HG02884 (cell line): ENCODE measurements at regions not wholly inside any gene's neighbourhood (a gene's known extent, or its start where the extent isn't known, plus 50 kb on each side); places are given as distances from the start of the nearest gene placed in this dataset.
"Not testable (repeated sequence)": the region's sequence is repeated elsewhere in the genome, so short reads cannot be mapped to it uniquely, and the experiment has no call there.

Source experiments
- ATAC-seq: cut with Tn5 transposase; IDR thresholded peaks from one replicate; pipeline ENCODE4 v1.9.1; 2021; ENCODE audit warnings: mild to moderate bottlenecking, moderate library complexity; ENCODE audit not compliant: unreplicated experiment

DNA sequence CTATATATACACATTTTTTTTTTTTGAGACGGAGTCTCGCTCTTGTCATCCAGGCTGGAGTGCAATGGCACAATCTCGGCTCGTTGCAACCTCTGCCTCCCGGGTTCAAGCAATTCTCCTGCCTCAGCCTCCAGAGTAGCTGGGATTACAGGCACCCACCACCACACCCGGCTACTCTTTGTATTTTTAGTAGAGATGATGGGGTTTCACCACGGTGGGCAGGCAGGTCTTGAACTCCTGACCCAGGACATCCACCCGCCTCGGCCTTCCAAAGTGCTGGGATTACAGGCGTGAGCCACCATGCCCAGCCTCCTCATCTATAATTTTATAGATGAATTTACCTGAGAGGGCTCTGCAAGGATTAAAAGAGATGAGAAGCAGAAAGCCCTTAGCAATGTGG lies 274.0 kb downstream of the FAM43A start:
- not testable (repeated sequence) for ATAC-seq

DNA sequence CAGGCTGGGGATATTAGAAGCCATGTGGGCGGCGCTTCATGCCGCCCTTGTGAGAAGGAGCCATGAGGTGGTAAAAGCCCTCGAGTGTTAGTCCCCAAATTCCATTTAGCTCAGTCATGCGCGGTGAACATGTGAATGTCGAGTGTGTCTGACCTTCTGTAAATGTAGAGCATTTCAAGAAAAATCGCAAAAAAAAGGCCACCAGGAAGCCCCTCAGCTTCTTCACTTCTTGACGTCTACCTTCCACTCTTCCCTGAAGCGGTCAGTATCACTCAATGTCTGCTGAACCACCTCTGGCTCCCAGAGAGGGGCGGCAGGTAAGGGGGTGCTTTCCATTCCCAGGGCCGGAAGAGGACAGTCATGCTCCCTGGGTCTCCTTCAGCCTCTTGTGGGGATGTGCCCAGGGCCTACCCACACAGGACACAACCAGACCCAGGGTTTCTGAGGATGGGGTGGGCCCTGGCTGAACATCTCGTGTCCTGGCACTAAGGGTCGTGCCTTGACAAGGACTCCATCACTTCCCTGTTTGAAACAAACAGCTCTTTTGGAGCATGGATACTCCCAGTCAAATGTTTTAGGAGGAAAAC lies 274.9 kb downstream of the FAM43A start:
- no peak for ATAC-seq

DNA sequence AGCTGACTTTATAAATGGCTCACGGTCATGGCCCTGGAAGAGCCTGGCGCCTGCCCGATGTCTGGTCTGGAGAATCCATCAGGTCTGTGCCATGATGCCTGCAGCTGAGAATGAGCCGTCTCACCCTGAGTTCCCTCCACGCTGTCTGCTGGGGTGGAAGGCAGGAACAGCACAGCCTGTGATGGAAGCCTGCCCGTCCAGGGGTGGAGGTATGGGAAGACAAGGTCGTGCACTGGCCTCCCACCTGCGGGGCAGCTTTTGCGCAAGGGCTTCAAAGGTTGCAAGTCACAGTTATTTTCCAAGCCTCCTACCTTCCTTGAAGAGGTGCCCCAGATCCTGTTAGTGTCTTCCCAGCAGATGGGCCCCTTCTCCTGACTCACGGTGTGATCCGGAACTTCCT lies 275.5 kb downstream of the FAM43A start:
- ATAC-seq: no peak

DNA sequence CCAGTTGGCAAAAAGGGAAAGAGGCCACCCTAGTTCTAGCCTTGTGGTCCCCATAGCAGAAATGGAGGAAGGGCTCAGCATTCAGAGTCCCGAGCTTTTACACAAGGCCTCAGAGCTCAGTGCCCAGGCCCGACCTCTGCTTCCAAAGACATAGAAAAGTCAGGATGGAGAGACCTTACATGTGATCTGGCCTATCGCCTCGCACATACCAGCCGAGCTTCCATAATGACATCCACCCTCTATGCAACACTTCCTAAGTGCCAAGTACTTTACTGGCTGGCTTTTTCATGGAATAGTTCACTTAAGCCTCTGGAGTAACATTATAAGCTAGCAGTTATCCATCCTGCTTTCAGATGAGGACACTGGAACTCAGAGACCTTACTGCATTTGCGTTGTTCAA lies 275.9 kb downstream of the FAM43A start:
- ATAC-seq: no peak

DNA sequence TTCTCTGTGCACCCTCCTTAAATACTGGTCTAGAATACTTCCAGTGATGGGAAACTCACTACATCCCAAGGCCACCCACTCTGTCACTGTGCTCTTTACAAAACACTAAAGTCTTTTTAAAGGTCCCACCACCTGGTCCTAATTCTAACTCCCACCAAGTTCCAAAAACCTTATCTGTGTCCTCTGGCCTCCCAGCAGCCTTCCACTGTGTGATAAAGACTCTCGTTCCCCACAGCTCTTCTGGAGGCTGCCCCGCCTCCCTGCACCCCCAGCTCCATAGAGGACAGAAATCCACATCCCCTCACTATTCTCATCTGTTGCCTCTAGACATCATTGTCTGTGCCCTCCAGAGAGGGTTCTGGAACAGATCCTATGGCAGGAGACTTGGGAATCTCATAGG lies 276.4 kb downstream of the FAM43A start:
- no peak for ATAC-seq

DNA sequence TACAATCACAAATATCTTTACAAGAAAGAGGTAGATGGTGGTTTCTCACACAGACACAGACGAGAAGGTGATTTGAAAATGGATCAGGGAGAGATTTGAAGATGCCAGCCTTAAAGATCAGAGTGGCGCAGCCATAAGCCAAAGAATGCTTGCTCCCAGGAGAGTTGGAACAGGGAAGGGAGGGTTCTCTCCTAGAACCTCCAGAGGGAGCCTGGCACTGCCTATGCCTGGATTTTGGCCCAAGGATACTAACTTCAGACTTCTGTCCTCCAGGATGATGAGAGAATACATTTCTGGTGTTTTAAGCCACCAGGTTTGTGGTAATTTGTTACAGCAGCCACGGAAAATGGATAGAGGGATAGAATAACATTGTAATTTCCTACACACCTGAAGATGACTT lies 279.1 kb downstream of the FAM43A start:
- ATAC-seq: no peak

DNA sequence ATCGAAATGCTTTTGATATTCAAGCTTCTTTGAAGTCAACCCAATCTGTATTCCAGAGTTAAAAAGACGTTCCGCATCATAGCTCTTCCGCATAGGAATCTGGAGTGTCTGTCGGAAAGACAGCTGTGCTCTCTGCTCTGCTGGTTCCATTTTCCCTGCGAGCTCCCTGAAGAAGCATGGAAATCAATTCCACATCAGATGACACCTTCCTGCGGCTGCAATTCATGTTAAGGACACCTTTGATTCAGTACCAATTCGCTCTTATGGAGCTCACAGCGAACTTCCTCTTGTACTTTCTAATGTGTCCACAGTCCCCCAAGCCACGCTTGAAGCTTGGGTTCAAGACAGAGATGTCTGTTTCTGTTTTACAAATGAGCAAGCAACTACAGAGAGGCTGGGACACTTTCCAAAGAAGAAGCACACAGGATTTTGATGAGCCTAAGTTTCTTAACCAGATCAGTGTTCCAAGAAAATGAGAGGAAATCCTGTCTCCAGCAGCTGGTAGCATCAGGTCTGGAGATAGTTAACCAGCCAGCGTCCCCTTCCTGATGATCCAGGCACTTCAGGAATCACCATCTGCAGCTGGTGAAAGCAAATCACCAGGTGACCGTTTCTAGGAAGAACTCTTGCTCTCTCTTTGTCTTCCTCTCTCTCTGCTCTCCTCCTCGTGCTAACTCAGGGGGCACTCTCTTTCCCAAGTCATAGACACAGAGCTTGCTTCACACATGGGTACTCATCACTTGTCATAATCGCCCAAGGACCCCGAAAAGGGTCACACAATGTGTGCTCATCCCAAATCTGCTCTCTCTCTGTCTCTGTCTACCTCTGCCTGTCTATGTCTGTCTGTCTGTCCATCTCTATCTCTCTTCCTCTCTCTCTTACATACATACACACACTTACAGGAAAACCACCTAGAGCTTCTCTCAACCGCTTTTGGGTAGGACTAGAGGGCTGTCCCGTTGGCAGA lies 281.8 kb downstream of the FAM43A start:
- ATAC-seq: no peak

DNA sequence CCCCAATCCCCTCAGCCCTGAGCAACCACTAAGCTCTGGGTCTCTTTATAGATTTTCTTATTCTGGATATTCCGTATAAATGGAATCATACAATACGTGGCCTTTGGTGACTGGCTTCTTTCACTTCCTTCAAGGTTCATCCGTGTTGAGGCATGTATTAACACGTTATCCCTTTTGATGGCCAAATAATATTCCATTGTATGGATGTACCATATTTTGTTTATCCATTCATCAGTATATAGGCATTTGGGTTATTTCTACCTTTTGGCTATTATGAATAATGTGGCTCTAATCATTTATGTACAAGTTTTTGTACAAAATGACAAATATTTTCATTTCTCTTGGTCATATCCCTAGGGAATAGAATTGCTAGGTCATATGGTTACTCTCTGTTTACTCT lies 284.4 kb downstream of the FAM43A start:
- no peak for ATAC-seq

DNA sequence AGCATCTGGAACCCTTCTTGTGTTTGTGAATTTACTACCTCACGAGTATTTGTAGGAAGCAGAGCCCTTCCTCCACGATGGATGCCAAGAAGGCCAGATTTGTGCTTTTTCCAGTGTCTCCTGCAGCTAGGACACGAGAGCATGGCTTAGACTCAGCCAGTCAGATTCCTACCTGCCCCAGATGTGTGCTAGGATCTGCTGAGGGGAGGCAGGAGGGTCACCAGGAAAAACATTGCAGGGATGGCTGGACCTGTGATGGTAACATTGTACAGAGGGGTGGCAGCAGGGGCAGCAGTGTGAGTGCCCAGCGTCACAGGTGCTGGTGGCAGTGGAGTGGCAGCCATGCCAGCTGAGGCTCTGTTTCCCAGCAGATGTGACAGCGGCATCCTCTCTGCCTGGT lies 285.3 kb downstream of the FAM43A start:
- ATAC-seq: no peak

DNA sequence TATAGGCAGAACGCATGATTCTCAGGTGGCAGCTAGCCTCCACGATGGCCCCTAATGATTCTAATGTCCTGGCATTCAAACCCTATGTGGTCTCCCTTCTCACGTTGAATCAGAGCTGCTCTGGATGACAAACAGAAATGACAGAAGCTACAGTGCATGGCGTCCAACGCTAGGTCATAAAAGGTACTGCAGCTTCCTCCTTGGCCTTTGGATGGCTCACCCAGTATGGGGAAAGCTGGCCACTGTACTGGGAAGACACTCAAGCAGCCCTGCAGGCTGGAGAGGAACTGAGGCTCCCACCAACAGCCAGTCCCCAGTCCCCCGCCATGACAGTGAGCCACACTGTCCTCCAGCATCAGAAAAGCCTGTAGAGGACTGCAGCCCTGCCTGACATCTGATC lies 286.3 kb downstream of the FAM43A start:
- no peak for ATAC-seq

DNA sequence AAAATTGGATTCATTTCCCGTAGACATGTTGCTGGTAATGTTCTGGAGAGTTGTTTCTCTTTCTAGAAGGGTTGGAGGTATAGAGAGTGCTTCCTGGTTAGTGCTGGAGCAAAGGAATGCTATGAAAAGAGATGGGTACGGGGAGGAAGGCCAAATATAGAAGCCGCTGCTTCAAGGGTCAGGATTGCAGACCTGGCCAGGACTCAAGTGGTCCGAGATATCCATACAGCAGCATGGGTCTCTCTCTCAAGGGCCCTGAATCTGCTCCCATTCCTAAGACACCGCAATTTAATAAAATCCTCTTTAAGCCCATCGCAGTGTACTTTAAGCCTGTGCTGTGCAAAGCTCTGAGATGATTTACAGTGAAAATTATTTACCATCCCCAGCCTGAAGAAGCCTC lies 287.0 kb downstream of the FAM43A start:
- ATAC-seq: no peak

DNA sequence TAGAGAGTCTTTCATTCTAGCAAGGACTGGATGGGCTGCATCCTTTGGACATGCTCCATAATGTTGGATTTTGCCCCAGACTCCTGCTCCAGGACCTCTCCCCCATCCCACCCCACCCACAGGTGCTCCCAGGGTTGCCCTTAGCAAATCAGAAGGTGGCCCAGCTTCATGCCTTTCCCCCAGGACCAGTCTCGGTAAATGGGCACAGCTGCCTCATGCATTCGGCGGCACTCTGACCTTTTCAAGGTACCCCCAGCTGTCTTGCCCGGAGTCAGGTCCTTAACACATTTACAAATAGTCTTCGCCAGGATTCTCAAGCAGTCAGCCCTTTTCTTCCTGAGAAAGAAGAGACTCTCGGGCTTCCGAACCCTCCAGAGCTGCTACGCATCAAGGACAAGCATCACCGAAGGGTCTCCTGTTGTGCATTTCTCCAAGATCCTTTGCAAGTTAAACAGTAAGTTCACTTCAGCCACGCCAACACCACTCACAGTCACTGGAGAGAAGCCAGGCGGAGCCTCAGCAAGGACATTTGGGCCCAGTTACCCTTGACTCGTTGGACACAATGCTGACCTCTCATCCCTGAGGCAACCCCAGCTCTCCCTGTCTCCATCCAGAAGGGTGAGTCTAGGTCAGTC lies 287.8 kb downstream of the FAM43A start:
- ATAC-seq: no peak

DNA sequence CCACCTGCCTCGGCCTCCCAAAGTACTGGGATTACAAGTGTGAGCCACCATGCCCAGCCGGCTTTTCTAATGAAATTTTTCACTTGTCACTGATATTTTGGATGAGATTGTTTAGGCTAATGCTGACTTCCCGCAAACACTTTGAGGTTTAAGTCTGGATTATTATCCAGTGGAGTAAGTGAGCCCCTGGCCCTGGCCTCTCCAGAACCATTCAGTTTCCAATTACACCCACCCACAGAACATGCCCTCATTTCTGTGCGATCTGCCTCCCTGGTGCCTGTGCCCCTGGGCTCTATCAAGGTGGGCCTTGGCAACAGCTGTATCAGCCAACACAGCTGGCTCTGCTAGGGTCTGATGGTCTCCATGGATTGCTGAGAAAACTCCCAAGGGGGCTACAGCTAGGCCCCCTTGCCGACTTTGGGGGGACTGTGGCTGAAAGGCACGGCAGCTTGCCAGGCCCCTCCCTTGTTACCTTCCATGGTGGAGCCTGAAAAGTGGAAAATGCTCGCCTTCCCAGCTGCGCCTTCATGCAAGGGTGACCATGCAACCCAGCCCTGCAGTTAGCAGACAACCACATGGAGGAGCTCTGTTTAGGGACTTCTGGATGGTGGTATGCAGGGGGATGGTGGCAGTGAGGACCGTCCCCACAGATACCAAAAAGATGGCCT lies 288.9 kb downstream of the FAM43A start:
- no peak for ATAC-seq

DNA sequence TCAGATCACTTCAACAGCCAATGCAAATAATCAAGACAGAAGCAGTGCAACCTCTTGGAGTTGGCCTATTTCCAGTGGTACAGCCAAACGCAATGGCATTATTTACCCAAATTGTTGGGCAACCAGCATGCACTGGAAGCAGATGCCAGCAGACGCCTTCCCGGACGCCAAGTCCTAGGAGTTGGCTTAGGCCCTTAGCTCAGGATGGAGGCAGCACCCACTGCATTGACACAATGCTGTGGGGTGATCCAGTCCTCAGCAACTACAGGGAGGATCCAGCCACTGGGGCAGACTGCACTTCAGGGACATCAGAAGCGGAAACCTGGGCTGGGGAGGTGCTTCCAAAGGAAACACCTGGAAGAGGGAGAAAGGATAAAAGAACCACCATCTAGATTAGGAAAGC lies 290.4 kb downstream of the FAM43A start:
- no peak for ATAC-seq

DNA sequence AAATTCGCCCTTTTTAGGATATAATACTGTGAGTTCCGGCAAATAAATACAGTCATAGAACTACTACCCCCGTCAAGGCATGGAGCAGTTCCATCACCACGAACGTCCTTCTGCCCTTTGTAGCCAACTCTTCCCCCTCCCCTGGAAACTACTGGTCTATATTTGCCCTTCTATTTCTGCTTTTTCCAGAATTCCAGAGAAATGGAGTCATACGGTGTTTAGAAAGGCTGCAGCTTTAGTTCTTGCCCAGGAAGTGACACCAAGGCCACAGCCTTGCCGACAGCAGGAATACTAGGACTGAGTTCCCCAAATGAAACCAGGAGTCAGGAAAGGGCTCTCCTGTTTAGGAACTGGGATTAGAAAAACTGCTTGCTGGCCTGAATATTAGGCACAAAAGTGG lies 291.2 kb downstream of the FAM43A start:
- ATAC-seq: no peak

DNA sequence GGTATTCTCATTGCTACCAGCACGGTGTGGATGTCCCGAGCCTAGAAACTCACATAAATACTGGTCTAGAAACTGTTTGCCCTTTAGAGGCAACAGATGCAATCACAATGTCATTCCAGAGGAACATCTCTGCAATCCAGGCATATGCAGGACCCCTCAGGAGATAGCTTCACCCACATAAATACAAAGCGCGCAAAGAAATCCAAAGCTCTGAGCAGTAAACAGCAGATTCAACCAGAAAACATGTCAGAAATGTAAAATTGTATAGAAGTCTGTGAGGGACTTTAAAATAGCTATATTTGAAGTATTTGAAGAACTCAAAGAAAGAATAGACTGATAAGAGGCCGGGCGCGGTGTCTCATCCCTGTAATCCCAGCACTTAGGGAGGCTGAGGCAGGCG lies 291.7 kb downstream of the FAM43A start:
- no peak for ATAC-seq

DNA sequence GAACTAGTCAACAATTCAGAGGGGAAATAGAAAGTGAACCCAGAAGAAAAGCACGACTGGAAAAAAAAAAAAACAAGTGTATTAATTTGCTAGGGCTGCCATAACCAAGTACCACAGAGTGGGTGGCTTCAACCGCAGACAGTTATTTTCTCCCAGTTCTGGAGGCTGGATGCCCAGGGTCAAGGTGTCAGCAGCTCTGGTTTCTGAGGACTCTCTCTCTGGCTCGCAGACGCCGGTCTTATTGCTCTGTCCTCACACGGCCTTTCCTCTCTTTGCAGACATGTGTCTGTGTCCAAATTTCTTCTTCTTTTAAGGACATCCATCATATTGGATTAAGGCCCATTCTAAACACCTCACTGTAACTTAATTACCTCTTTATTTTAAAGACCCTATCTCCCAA lies 291.8 kb downstream of the XXYLT1 start:
- no peak for ATAC-seq

DNA sequence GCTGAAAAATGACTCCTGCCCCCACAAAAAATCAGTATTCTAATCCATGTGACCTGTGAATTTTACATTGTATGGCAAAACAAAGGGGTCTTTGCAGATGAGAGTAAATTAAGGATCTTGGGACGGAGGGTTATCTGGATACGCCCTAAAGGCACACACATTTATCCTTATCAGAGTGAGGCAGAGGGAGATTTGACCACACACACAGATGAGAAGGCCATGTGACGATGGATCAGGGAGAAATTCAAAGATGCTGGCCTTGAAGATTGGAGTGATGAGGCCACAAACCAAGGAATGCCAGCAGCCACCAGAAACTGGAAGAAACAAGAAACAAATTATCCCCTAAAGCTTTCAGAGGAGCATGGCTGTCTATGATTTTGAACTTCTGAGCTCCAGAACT lies 288.5 kb downstream of the XXYLT1 start:
- no peak for ATAC-seq

DNA sequence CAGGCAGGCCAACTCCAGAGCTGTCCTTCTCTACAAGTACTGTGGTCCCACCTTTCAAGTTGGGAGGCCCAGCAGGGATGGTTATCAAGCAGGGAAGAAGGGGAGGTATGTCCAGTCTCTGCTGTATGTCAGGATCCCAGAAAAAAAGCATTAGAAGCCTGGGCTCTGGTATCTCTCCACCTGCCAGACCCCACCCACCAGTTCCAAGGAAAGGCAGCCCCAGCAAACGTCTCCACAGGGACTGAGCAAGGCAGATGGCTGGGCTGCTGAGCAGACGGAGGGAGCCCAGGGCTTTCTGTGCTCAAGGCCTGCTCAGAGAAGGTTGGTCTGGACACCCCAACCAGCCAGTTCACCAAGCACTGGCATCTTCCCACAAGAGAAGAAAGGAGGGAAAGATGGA lies 287.8 kb downstream of the XXYLT1 start:
- no peak for ATAC-seq

DNA sequence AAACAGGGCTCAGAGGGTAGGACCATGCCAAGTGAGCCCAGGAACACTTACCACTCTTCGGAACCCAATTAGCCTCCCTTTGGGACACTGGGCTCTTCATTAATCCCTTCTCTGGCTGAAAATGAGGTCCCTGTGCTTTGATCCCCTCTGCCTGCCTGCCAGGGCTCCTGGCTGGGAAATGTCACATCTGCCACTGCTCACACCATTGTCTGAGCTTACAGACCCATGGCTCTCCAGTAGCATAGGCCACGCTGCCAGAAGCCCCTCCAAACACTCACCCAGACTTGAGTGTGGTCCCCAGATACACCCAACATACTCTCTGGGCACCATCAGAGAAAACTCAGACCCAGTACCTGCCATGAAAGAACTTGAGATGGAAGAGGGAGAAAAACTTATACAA lies 287.3 kb downstream of the XXYLT1 start:
- ATAC-seq: no peak

DNA sequence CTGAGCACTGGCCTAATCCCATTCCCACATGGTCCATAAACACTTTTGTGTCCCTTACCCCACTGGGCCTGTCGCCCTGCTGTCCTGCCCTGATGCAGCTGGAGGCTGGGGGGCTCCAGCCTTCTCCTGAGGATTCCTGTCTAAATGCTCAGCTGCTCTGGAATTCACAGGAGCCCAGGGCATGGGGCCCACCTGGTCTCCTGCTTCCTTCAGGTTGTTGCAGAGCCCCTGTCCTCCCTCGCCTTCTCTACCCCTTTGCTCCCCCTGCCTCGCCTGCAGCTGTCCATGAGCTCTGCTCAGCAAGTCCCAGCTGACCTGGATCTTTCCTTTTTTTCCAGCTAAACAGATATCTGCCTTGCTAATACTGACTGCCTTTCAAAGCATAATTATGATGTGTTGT lies 286.9 kb downstream of the XXYLT1 start:
- no peak for ATAC-seq

DNA sequence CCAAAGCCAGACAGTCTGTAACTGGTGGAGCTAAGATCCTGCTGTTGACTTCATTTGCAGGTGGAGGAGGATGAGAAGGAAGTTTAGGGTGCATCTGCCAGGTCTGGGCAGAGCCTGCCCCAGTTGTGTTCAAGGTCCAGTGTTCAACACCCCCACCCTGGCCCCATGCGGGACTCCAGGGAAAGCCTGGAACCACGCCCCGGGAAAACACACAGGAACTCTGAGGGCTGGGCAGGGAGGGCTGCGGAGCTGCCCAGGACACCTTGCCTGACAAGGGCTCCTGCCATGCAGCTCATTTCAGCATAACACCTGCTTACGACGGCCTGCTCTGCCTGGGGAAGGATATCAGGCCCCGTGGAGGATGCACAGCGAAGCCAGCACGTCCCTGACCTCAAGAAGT lies 286.3 kb downstream of the XXYLT1 start:
- no peak for ATAC-seq
